ENCODE measurements at regions not wholly inside any gene's neighbourhood (a gene's known extent, or its start where the extent isn't known, plus 50 kb on each side); places are given as distances from the start of the nearest gene placed in this dataset.

- H3K4me3 ChIP-seq (ENCODE audit: low read length) = no peak overlapping the region
- H3K27me3 ChIP-seq (ENCODE audit: control insufficient read depth, insufficient read depth, low read length) = no peaks in the 10 kb centered on the region
- H3K4me1 ChIP-seq (ENCODE audit: control insufficient read depth, insufficient read depth, low read length) = no peaks in the 10 kb centered on the region
- no CpG with 5 or more reads among the region's 2 CpGs for WGBS (ENCODE audit: insufficient coverage, low lambda C conversion rate)
- H3K9me3 ChIP-seq (ENCODE audit: control insufficient read depth, low read depth, low read length) = no peaks in the 10 kb centered on the region
- no peaks in the 10 kb centered on the region for H3K36me3 ChIP-seq (ENCODE audit: control insufficient read depth, insufficient read depth, low read length)
- no peak for DNase-seq
- H3K27ac ChIP-seq (ENCODE audit: low read length) = no peak overlapping the region
Measured at GRCh38 chrX:79300856-79301255, 66.3 kb downstream of the ITM2A start.

GRCh38 chrX:79290596-79290995, 76.5 kb downstream of the ITM2A start:
- H3K27me3 ChIP-seq (ENCODE audit: control insufficient read depth, insufficient read depth, low read length) = no peaks in the 10 kb centered on the region
- H3K9me3 ChIP-seq (ENCODE audit: control insufficient read depth, low read depth, low read length) = no peaks in the 10 kb centered on the region
- no peak overlapping the region for H3K27ac ChIP-seq (ENCODE audit: low read length)
- DNase-seq = no peak
- H3K4me3 ChIP-seq (ENCODE audit: low read length) = no peak overlapping the region
- no peaks in the 10 kb centered on the region for H3K4me1 ChIP-seq (ENCODE audit: control insufficient read depth, insufficient read depth, low read length)
- WGBS (ENCODE audit: insufficient coverage, low lambda C conversion rate) = no CpG with 5 or more reads among the region's 3 CpGs
- H3K36me3 ChIP-seq (ENCODE audit: control insufficient read depth, insufficient read depth, low read length) = no peaks in the 10 kb centered on the region

- Histone ChIP-seq H3K36me3 (ENCODE audit: control insufficient read depth, insufficient read depth, low read length) (no peaks in the 10 kb centered on the region), H3K4me1 (ENCODE audit: control insufficient read depth, insufficient read depth, low read length) (no peaks in the 10 kb centered on the region), H3K27me3 (ENCODE audit: control insufficient read depth, insufficient read depth, low read length) (no peaks in the 10 kb centered on the region), H3K27ac (ENCODE audit: low read length) (no peak overlapping the region), H3K4me3 (ENCODE audit: low read length) (no peak overlapping the region), H3K9me3 (ENCODE audit: control insufficient read depth, low read depth, low read length) (no peaks in the 10 kb centered on the region)
- WGBS (ENCODE audit: insufficient coverage, low lambda C conversion rate) = no CpG with 5 or more reads among the region's 3 CpGs
- no peak for DNase-seq
Measured at GRCh38 chrX:79288733-79289132, 78.4 kb downstream of the ITM2A start.

- no CpG with 5 or more reads among the region's 1 CpG for WGBS (ENCODE audit: insufficient coverage, low lambda C conversion rate)
- Histone ChIP-seq H3K9me3 (ENCODE audit: control insufficient read depth, low read depth, low read length) (no peaks in the 10 kb centered on the region), H3K27ac (ENCODE audit: low read length) (no peak overlapping the region)
Measured at GRCh38 chrX:79287724-79288123, 79.4 kb downstream of the ITM2A start.

GRCh38 chrX:79281775-79282174, 85.4 kb downstream of the ITM2A start:
- no peaks in the 10 kb centered on the region for H3K36me3 ChIP-seq (ENCODE audit: control insufficient read depth, insufficient read depth, low read length)
- H3K9me3 ChIP-seq (ENCODE audit: control insufficient read depth, low read depth, low read length) = no peaks in the 10 kb centered on the region
- H3K27me3 ChIP-seq (ENCODE audit: control insufficient read depth, insufficient read depth, low read length) = no peaks in the 10 kb centered on the region
- H3K4me3 ChIP-seq (ENCODE audit: low read length) = no peak overlapping the region
- WGBS (ENCODE audit: insufficient coverage, low lambda C conversion rate) = no CpG with 5 or more reads among the region's 1 CpG
- no peaks in the 10 kb centered on the region for H3K4me1 ChIP-seq (ENCODE audit: control insufficient read depth, insufficient read depth, low read length)
- no peak for DNase-seq
- no peak overlapping the region for H3K27ac ChIP-seq (ENCODE audit: low read length)

More at GRCh38 chrX:79287724-79288123, 79.4 kb downstream of the ITM2A start:
- Histone ChIP-seq H3K27me3 (ENCODE audit: control insufficient read depth, insufficient read depth, low read length) (no peaks in the 10 kb centered on the region), H3K4me1 (ENCODE audit: control insufficient read depth, insufficient read depth, low read length) (no peaks in the 10 kb centered on the region), H3K36me3 (ENCODE audit: control insufficient read depth, insufficient read depth, low read length) (no peaks in the 10 kb centered on the region), H3K4me3 (ENCODE audit: low read length) (no peak overlapping the region)
- no peak for DNase-seq

GRCh38 chrX:79270401-79270800, 96.7 kb downstream of the ITM2A start:
- WGBS (ENCODE audit: insufficient coverage, low lambda C conversion rate) = no CpG with 5 or more reads among the region's 4 CpGs
- Histone ChIP-seq H3K36me3 (ENCODE audit: control insufficient read depth, insufficient read depth, low read length) (no peaks in the 10 kb centered on the region), H3K4me1 (ENCODE audit: control insufficient read depth, insufficient read depth, low read length) (no peaks in the 10 kb centered on the region), H3K27me3 (ENCODE audit: control insufficient read depth, insufficient read depth, low read length) (no peaks in the 10 kb centered on the region), H3K4me3 (ENCODE audit: low read length) (no peak overlapping the region), H3K27ac (ENCODE audit: low read length) (no peak overlapping the region), H3K9me3 (ENCODE audit: control insufficient read depth, low read depth, low read length) (no peaks in the 10 kb centered on the region)
- DNase-seq = no peak

GRCh38 chrX:79268788-79269187, 98.3 kb downstream of the ITM2A start:
- no peak overlapping the region for H3K4me3 ChIP-seq (ENCODE audit: low read length)
- DNase-seq = no peak
- no peaks in the 10 kb centered on the region for H3K4me1 ChIP-seq (ENCODE audit: control insufficient read depth, insufficient read depth, low read length)
- no peaks in the 10 kb centered on the region for H3K9me3 ChIP-seq (ENCODE audit: control insufficient read depth, low read depth, low read length)
- no peaks in the 10 kb centered on the region for H3K27me3 ChIP-seq (ENCODE audit: control insufficient read depth, insufficient read depth, low read length)
- WGBS (ENCODE audit: insufficient coverage, low lambda C conversion rate) = no CpG with 5 or more reads among the region's 2 CpGs
- H3K36me3 ChIP-seq (ENCODE audit: control insufficient read depth, insufficient read depth, low read length) = no peaks in the 10 kb centered on the region
- H3K27ac ChIP-seq (ENCODE audit: low read length) = no peak overlapping the region

- Histone ChIP-seq H3K9me3 (ENCODE audit: control insufficient read depth, low read depth, low read length) (no peaks in the 10 kb centered on the region), H3K4me3 (ENCODE audit: low read length) (no peak overlapping the region), H3K36me3 (ENCODE audit: control insufficient read depth, insufficient read depth, low read length) (no peaks in the 10 kb centered on the region), H3K27me3 (ENCODE audit: control insufficient read depth, insufficient read depth, low read length) (no peaks in the 10 kb centered on the region), H3K4me1 (ENCODE audit: control insufficient read depth, insufficient read depth, low read length) (no peaks in the 10 kb centered on the region), H3K27ac (ENCODE audit: low read length) (no peak overlapping the region)
- DNase-seq = no peak
- no CpG with 5 or more reads among the region's 6 CpGs for WGBS (ENCODE audit: insufficient coverage, low lambda C conversion rate)
Measured at GRCh38 chrX:79266702-79267101, 100.4 kb downstream of the ITM2A start.

GRCh38 chrX:79263550-79263949, 103.6 kb downstream of the ITM2A start:
- no peak for DNase-seq
- Histone ChIP-seq H3K4me3 (ENCODE audit: low read length) (no peak overlapping the region), H3K27me3 (ENCODE audit: control insufficient read depth, insufficient read depth, low read length) (no peaks in the 10 kb centered on the region), H3K36me3 (ENCODE audit: control insufficient read depth, insufficient read depth, low read length) (no peaks in the 10 kb centered on the region), H3K4me1 (ENCODE audit: control insufficient read depth, insufficient read depth, low read length) (no peaks in the 10 kb centered on the region), H3K27ac (ENCODE audit: low read length) (no peak overlapping the region), H3K9me3 (ENCODE audit: control insufficient read depth, low read depth, low read length) (no peaks in the 10 kb centered on the region)
- WGBS (ENCODE audit: insufficient coverage, low lambda C conversion rate) = no CpG with 5 or more reads among the region's 1 CpG

GRCh38 chrX:79259073-79259689, 108.0 kb downstream of the ITM2A start:
- H3K27ac ChIP-seq (ENCODE audit: low read length) = no peak overlapping the region

GRCh38 chrX:79243691-79244090, 99.2 kb downstream of the GPR174 start:
- Histone ChIP-seq H3K9me3 (ENCODE audit: control insufficient read depth, low read depth, low read length) (no peaks in the 10 kb centered on the region), H3K36me3 (ENCODE audit: control insufficient read depth, insufficient read depth, low read length) (no peaks in the 10 kb centered on the region), H3K27me3 (ENCODE audit: control insufficient read depth, insufficient read depth, low read length) (no peaks in the 10 kb centered on the region), H3K4me3 (ENCODE audit: low read length) (no peak overlapping the region), H3K4me1 (ENCODE audit: control insufficient read depth, insufficient read depth, low read length) (no peaks in the 10 kb centered on the region), H3K27ac (ENCODE audit: low read length) (no peak overlapping the region)
- DNase-seq = no peak
- WGBS (ENCODE audit: insufficient coverage, low lambda C conversion rate) = no CpG with 5 or more reads among the region's 2 CpGs

More at GRCh38 chrX:79259073-79259689, 108.0 kb downstream of the ITM2A start:
- H3K27me3 ChIP-seq (ENCODE audit: control insufficient read depth, insufficient read depth, low read length) = no peaks in the 10 kb centered on the region
- H3K9me3 ChIP-seq (ENCODE audit: control insufficient read depth, low read depth, low read length) = no peaks in the 10 kb centered on the region
- H3K4me1 ChIP-seq (ENCODE audit: control insufficient read depth, insufficient read depth, low read length) = no peaks in the 10 kb centered on the region
- no peaks in the 10 kb centered on the region for H3K36me3 ChIP-seq (ENCODE audit: control insufficient read depth, insufficient read depth, low read length)
- H3K4me3 ChIP-seq (ENCODE audit: low read length) = no peak overlapping the region
- peak; percentile 2 to 5 for DNase-seq
- no CpG with 5 or more reads among the region's 2 CpGs for WGBS (ENCODE audit: insufficient coverage, low lambda C conversion rate)
